ENCODE measurements at regions not wholly inside any gene's neighbourhood (a gene's known extent, or its start where the extent isn't known, plus 50 kb on each side); places are given as distances from the start of the nearest gene placed in this dataset.
"Not testable (repeated sequence)": the region's sequence is repeated elsewhere in the genome, so short reads cannot be mapped to it uniquely, and the experiment has no call there.

DNA sequence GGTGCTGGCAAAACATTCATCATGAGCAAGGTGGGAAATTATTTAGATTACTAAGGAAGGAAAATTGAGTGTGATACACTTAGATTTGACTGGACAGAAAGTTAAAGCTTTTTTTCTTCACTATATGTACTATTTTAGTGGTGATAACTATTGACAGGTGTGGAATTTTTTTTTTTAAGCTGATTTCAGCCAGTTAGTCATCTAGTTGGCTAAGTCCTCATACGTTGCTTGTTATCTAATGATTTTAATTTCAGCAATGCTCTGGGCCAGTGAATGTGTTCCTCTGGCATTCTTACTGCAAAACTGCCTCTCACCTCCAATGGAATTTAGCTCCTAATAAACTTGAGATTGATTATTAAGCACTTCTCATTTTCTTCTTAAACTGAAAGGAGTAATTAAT lies 1223.2 kb upstream of the ACVR2A start:
- DNase-seq = no peak

DNA sequence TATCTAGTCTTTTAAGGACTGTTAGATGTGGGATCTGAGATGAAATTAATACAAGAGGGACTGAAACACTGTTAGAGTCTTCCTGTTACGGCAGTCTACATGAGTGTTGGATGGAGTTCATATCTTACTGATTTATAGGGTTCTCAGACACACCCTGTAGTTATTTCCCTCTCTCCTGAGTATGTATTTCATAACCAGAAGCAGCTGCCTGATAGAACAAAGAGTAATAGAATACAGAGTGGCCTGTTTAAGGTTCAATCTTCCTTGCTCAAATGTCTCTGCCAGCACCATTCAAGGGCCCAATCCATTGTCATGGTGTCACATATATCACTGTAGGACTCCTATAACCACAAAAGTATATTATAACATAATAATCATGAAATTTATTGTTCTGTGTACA lies 1229.1 kb upstream of the ACVR2A start:
- no peak for DNase-seq

DNA sequence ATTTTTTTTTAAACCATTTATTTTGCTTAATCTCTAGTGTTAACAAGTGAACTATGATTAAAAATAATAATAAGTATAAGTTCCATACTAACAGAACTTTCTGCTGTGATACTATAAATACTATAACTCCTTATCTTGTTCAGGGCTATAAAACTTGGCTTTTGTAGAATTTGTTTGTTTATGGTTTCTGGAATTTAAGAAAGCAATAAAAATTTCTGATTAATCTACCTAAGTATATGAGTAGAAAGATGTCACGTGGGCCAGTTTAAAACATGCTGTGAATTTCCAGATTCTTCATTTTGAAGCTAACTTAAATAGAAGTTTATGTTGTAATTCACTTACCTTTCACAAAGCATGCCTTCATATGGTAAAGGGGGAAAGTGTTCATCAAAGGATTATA lies 1236.3 kb upstream of the ACVR2A start:
- no peak for DNase-seq

- DNase-seq = no peak
Observed at GRCh38 chr2:146604521-146604920, 1240.3 kb upstream of the ACVR2A start.

DNA sequence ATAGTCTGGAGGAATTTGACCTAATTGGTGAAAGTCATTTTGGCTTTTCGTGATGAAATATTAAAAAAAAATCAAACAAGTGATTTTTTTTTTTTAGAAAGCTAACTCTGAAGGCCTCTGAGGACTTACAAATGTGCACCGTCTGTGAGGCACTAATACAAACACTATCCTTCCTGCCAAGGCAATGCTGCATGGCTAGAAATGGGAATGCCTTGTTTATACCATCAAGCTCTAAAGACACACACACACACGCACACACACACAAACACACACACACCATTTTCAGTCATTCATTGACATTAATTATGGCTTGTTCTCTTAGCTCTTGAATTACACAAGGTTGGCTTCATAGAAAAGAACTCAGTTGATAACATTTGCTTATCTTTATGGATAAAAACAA lies 1242.0 kb upstream of the ACVR2A start:
- DNase-seq = no peak

DNA sequence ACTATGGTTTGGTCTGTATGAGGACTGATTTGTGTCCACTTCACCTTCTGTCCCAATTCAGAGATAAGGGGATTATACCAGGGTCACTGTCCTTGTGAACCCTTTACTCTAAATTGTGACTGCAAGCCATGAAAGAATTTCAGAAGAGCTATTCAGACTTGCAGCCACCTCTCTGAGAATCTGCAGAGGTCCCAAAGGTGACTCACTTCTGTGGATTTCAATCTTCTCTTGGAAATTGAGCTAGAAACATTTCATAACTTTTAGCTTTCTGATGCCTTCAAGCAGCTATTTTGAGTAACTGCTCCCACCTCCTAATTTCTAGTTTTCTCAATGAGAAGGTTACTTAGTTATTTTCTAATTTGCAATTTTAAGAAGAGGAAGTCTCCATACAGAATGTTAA lies 1242.4 kb upstream of the ACVR2A start:
- DNase-seq = no peak

DNA sequence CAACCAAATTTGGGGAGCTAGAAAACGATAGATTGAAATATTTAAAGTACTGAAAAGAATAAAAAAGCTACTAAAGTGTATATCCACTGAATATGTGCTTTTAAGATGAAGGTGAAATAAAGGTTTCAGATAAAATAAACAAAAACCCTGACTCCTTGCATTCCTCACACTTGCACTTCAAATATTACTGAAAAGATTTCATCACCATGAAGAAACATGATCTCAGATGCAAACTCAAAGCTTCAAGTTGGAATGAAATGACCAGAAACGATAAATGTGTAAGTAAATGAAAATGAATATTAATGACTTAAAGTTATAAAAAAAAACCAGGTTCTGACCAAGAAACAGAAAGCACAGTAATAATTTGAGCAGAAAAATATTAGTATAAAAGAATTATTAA lies 1246.0 kb upstream of the ACVR2A start:
- no peak for DNase-seq

GRCh38 chr2:146597291-146597690 lies 1247.5 kb upstream of the ACVR2A start:
- DNase-seq = no peak

DNA sequence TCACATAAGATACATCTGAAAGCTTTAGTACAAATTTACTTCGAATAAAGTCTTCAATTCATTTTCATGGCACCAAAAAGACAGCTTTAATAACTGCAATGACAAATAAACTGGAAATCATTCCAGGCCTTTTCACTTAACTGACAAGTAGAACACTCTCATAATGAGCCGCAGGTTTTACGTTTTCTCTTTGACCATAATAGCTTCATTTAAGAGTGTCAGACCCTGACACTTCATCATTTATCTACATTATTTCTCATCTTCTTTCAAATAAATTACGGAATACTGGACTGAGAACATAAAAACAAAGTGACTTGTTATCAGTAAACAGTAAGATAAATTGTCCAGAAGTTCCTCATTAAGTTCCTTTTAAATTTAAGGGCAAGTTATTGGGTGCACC lies 1252.9 kb upstream of the ACVR2A start:
- no peak for DNase-seq

DNA sequence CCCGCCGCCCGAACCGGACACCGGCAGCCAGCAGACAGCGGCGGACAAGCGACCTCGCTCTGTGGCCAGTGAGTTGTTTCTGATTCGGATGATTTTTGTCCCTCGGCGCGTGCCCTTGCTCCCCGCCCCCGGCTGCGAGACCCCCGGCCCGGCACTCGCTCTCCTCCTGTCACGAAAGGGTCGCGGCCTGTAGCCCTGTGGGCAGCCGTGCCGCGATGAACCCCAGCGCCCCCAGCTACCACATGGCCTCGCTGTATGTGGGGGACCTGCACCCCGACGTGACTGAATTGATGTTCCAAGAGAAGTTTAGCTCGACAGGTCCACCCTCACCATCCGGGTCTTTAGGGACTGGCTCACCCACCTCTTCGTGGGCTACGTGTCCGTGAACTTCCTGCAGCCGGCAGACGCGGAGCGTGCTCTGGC lies 1257.5 kb upstream of the ACVR2A start:
- DNase-seq = no peak

DNA sequence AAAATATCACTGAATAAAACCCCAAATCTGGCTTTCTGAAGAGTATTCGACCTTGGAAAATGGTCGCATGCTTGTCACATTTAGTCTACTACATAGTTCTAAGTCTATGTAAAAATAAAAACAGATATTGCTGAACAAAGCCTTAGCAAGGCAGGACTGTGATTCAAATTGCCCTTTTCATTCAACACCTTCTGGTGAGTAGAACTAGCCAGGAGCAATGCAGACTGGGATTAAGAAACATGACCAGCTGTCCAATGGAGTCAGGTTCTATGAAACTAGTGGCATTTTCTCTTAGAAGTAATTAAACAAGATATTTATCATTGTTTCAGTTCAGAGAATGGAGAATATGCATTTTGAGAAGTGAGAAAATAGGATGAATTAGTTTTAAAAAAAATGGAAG lies 1260.5 kb upstream of the ACVR2A start:
- no peak for DNase-seq

DNA sequence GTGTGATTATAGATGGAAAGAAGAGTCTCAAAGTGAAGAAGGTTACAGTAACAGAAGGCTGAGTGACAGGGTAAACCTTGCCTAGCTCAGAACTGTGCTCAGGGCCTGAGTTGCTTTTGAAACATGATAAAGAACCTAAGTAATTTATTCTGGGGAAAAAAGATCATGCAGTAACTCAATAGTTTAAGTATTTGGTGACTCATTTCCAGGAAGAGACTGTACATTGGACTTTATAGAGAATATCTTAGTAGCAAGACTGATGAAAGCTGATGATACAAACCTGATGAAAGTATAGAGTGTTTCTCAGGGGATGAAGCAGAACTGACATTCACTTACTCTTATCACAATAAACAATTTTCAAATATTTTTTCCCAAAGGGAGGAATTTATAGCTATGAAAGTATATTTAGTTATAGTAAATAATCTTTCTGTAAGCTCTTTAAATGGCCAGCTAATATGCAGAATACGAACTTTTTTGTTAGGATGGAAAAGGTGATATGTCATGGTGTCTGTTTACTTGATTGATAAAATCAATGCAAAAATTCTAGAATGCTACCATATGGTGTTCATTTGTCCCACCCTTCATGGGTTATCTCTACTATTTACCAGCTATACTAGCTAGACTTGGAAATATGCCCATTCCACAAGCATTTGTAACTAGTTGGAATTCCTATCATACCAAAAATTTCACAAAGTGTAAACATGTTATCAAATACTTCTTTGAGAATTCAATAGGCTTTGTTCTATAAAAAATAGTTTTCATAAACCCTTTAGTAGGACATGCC lies 1265.5 kb upstream of the ACVR2A start:
- no peak for DNase-seq

DNA sequence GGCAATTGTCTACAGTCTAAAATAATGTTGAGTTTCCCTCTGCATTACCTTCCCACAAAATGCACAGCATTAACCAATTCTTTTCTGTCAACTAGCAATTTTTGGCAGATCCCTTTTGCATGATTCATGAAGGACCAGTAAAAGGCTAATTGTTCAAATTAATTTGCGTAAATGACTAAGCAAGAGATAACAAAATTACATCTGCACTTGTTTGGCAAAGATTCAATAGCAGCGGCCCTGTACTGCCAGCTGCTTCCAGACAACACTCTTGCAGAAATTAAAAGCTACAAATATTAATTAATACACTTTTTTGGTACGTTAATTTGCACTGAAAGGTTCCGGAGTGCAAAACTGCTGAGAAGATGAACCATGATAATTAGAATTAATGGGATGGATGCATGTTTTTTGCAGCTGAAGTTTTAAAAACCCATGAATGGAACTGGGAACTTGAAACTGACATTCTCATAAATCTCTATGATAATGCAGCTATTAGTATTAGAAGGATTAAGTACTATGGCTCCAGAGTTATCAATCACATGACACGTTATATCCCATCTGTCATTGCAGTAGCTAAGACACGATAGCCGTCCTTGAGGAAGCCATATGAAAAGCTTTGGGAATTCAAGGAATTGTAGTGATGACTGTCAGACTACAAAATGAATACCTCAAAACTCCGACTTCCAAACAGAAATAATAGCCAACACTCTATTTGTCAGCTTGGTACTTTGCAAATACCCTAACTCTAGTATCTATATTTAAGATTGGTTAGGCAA lies 1268.3 kb upstream of the ACVR2A start:
- no peak for DNase-seq

DNA sequence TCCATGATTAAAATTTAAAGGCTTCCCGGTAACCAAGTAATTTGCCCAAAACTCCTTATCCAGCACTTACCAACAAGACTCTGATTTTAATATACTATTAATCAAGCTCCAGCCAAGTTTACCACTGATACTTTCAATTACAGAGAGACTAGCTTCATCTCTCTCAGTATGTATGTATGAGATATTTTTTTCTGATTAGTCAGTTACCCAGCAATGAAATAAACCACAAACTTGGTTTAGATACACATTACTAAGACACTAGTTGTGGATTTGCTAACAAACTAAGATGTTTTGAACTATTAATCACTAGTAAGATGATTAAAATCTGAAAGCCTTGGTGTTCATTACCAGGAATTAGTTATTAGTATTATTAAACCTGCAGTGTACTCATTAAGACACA lies 1272.2 kb upstream of the ACVR2A start:
- DNase-seq = no peak

DNA sequence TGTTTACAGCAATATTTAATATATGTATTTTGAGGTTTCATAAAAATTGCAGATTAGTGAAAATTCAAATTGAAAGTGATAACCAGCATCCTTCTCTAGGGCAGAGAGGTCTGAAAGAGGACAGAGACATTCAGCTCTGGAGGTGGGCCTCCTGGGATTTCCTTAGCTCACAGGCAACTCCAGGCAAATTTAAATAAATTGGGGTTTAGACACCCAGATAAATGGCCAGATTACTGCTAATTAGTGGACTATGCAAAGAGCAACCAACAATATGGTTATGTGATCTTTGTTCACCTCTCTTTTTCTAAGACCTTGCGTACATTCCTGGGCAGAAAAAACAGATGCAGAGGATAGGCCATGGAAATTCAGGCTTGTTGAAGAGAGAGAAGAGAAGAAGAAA lies 1282.8 kb upstream of the ACVR2A start:
- no peak for DNase-seq

DNA sequence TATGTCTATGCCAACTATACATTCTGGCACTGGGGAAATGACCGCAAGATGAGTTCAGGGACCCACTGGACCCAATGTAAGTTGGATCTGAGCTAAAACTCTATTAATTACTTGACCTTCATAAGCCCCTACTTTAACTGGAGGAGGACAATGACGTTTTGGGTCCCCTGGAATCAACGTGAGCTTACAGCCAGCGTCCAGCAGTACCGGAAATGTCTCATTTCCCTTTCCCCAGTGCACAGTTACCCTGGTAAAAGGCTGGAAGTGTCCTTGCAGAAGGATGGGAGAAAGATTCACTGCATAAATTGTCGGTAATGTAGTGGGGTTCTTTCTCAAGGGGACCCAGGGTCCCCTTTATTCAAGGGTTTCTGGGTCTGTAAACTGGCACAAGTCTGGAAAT lies 1297.6 kb upstream of the ACVR2A start:
- DNase-seq = no peak

- DNase-seq = no peak
Observed at GRCh38 chr2:146544701-146545100, 1300.1 kb upstream of the ACVR2A start.

- no peak for DNase-seq
Observed at GRCh38 chr2:146541896-146542295, 1302.9 kb upstream of the ACVR2A start.

- no peak for DNase-seq
Observed at GRCh38 chr2:146540271-146540932, 1304.4 kb upstream of the ACVR2A start.

GRCh38 chr2:146539739-146540138 lies 1305.1 kb upstream of the ACVR2A start:
- not testable (repeated sequence) for DNase-seq

- no peak for DNase-seq
Observed at GRCh38 chr2:146537477-146537876, 1307.4 kb upstream of the ACVR2A start.

- DNase-seq = no peak
Observed at GRCh38 chr2:146532509-146533147, 1312.2 kb upstream of the ACVR2A start.

DNA sequence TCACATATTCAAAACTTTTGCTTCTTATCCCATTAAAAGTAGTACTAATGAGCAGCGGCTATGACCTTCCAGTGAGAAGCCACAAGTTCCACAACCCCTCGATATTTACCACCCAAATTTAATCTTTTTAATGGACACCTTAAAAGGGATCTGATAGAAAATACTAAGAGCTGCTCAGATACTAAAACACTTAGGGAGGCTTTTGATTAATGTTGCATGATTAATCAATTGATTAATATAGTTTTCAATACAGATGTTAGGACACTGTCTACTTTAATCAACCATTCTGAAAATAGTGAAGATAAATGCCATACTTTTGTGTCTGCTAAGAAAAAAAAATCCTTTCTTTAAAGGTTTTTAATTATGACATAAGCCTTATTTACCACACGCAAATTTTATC lies 1312.8 kb upstream of the ACVR2A start:
- DNase-seq = no peak

GRCh38 chr2:146530886-146531285 lies 1313.9 kb upstream of the ACVR2A start:
- DNase-seq = no peak

All from GF-D8 (cell line).